ENCODE measurements at regions not wholly inside any gene's neighbourhood (a gene's known extent, or its start where the extent isn't known, plus 50 kb on each side); places are given as distances from the start of the nearest gene placed in this dataset.

DNA sequence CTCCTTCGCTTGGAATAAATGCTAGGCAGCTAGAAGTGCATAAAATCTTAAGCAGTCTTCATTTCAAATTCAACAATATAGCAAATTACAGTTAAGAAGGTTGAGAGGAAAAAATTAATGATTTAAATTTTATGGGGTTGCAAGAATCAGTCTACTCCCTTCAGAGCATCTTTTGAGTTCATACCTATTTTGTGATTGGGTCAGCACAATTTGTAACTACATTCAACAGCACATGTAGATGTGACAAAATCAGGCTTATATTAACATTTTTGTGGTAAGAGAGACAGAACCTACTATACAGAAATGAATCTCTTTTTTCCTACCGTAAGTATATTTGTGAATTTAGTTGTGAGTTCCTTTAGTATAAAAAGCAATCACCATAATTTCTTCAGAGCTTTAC is 520.6 kb upstream of the HTR2A start:
- no peak overlapping the region for H2AFZ ChIP-seq (ENCODE audit: insufficient read depth, low read depth, low read length, poor library complexity, severe bottlenecking)
- Mint-ChIP-seq H3K4me1 (no peaks in the 10 kb centered on the region), H3K36me3 (no peaks in the 10 kb centered on the region), H3K27ac (no peak overlapping the region), H3K27me3 (ENCODE audit: low read depth in 3 of 3) (no peaks in the 10 kb centered on the region), H3K9me3 (peaks cover 0 to 4% (median 0%) of the 10 kb centered on the region in 7 donors), H3K4me3 (no peak overlapping the region)
- no peak overlapping the region for H3K4me2 ChIP-seq (replicated peaks; ENCODE audit: extremely low read depth, low read length, poor library complexity, severe bottlenecking)
- H3K27me3 ChIP-seq (ENCODE audit: control insufficient read depth in 2 of 2, insufficient read depth in 2 of 2, low read length in 2 of 2), result no peaks in the 10 kb centered on the region
- H3K9ac ChIP-seq (ENCODE audit: insufficient read depth, low read length, poor library complexity, severe bottlenecking), result no peak overlapping the region
- no peak for DNase-seq
- H4K20me1 ChIP-seq (ENCODE audit: insufficient read depth, low read length), result no peaks in the 10 kb centered on the region
- TF ChIP-seq, protein P1, sequence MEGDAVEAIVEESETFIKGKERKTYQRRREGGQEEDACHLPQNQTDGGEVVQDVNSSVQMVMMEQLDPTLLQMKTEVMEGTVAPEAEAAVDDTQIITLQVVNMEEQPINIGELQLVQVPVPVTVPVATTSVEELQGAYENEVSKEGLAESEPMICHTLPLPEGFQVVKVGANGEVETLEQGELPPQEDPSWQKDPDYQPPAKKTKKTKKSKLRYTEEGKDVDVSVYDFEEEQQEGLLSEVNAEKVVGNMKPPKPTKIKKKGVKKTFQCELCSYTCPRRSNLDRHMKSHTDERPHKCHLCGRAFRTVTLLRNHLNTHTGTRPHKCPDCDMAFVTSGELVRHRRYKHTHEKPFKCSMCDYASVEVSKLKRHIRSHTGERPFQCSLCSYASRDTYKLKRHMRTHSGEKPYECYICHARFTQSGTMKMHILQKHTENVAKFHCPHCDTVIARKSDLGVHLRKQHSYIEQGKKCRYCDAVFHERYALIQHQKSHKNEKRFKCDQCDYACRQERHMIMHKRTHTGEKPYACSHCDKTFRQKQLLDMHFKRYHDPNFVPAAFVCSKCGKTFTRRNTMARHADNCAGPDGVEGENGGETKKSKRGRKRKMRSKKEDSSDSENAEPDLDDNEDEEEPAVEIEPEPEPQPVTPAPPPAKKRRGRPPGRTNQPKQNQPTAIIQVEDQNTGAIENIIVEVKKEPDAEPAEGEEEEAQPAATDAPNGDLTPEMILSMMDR (IDR thresholded peaks at IDR 0.05), result no peak
- no peaks in the 10 kb centered on the region for H3K36me3 ChIP-seq (replicated peaks in 1 of 2; ENCODE audit: control insufficient read depth in 1 of 2, insufficient read depth in 2 of 2, low read length in 2 of 2)
- no peaks in the 10 kb centered on the region for H3K4me1 ChIP-seq (ENCODE audit: control insufficient read depth in 1 of 2, insufficient read depth in 2 of 2, low read length in 2 of 2)
- intact Hi-C loops (cut with micrococcal nuclease), result no loop called here
- H3K9me3 ChIP-seq (replicated peaks in 1 of 2; ENCODE audit: control insufficient read depth in 1 of 2, insufficient read depth in 1 of 2, low read length in 2 of 2), result no peaks in the 10 kb centered on the region
- H3K27ac ChIP-seq (ENCODE audit: low read depth in 1 of 2, low read length in 2 of 2), result no peak overlapping the region
- H3K79me2 ChIP-seq (ENCODE audit: insufficient read depth, low read length), result no peaks in the 10 kb centered on the region
- no peak overlapping the region for H3K4me3 ChIP-seq (replicated peaks in 1 of 3; ENCODE audit: low read depth in 2 of 3, low read length in 3 of 3)
- no CpG with 5 or more reads among the region's 2 CpGs for WGBS (ENCODE audit: insufficient coverage)

DNA sequence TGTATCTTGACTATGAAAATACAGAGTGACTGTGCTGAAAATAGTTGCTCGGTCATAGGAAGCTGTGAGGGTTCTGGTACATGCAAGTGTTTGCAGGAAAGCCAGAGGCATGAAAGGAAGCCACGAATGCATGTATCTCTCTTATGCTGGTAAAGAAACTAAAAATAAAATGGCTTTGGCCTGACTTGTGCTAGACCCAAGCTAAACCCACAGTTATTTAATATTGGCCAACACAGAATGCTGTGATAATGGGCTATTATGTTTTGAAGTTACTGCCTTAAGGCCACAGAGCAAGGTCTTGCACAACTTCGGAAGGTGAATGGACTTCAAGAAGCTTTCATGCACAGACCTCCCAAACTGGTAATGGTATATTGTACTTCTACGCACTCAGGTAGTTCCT is 518.2 kb upstream of the HTR2A start:
- no peak overlapping the region for H3K27ac Mint-ChIP-seq
- Histone ChIP-seq H3K27ac (ENCODE audit: low read depth in 1 of 2, low read length in 2 of 2) (no peak overlapping the region), H2AFZ (ENCODE audit: insufficient read depth, low read depth, low read length, poor library complexity, severe bottlenecking) (no peak overlapping the region), H3K79me2 (ENCODE audit: insufficient read depth, low read length) (no peaks in the 10 kb centered on the region), H3K4me2 (replicated peaks; ENCODE audit: extremely low read depth, low read length, poor library complexity, severe bottlenecking) (no peak overlapping the region), H3K4me1 (ENCODE audit: control insufficient read depth in 1 of 2, insufficient read depth in 2 of 2, low read length in 2 of 2) (no peaks in the 10 kb centered on the region), H3K27me3 (ENCODE audit: control insufficient read depth in 2 of 2, insufficient read depth in 2 of 2, low read length in 2 of 2) (no peaks in the 10 kb centered on the region), H4K20me1 (ENCODE audit: insufficient read depth, low read length) (no peaks in the 10 kb centered on the region), H3K9me3 (replicated peaks in 1 of 2; ENCODE audit: control insufficient read depth in 1 of 2, insufficient read depth in 1 of 2, low read length in 2 of 2) (no peaks in the 10 kb centered on the region), H3K9ac (ENCODE audit: insufficient read depth, low read length, poor library complexity, severe bottlenecking) (no peak overlapping the region), H3K4me3 (replicated peaks in 1 of 3; ENCODE audit: low read depth in 2 of 3, low read length in 3 of 3) (no peak overlapping the region), H3K36me3 (replicated peaks in 1 of 2; ENCODE audit: control insufficient read depth in 1 of 2, insufficient read depth in 2 of 2, low read length in 2 of 2) (no peaks in the 10 kb centered on the region)
- H3K9me3 Mint-ChIP-seq, result peaks cover 0 to 4% (median 2%) of the 10 kb centered on the region in 7 donors
- no peaks in the 10 kb centered on the region for H3K36me3 Mint-ChIP-seq
- H3K4me1 Mint-ChIP-seq, result no peaks in the 10 kb centered on the region
- H3K4me3 Mint-ChIP-seq, result no peak overlapping the region
- TF ChIP-seq, protein P1 (IDR thresholded peaks at IDR 0.05), result no peak
- DNase-seq, result no peak
- H3K27me3 Mint-ChIP-seq (ENCODE audit: low read depth in 3 of 3), result no peaks in the 10 kb centered on the region
- WGBS (ENCODE audit: insufficient coverage), result 100% methylated on average over 1 of the region's 4 CpGs
- intact Hi-C loops (cut with micrococcal nuclease), result no loop called here
